Neural crest cell (in vitro differentiated cells): ENCODE measurements at regions not wholly inside any gene's neighbourhood (a gene's known extent, or its start where the extent isn't known, plus 50 kb on each side); places are given as distances from the start of the nearest gene placed in this dataset.

ENCODE experiments used
- DNase-seq: peaks from one replicate; pipeline ENCODE4 v3.0.0; 2021; ENCODE audit warnings: low read depth, mixed read lengths, low spot score
- H3K27ac Mint-ChIP-seq: one replicate; pipeline ENCODE4 v1.8.0; 2021; ENCODE audit warnings: mild to moderate bottlenecking, mixed read lengths; ENCODE audit not compliant: unreplicated experiment
- H3K27me3 Mint-ChIP-seq: 2 replicates; pipeline ENCODE4 v1.8.0; 2021; ENCODE audit warnings: low read depth, mild to moderate bottlenecking, mixed read lengths
- H3K36me3 Mint-ChIP-seq: 2 replicates; pipeline ENCODE4 v1.8.0; 2021; ENCODE audit warnings: low read depth, mild to moderate bottlenecking, mixed read lengths
- H3K4me1 Mint-ChIP-seq: 2 replicates; pipeline ENCODE4 v1.8.0; 2021; ENCODE audit warnings: mixed read lengths
- H3K4me3 Mint-ChIP-seq: one replicate; pipeline ENCODE4 v1.8.0; 2021; ENCODE audit warnings: mild to moderate bottlenecking, mixed read lengths
- H3K9me3 Mint-ChIP-seq: 2 replicates; pipeline ENCODE4 v1.8.0; 2021; ENCODE audit warnings: mixed read lengths
- TF ChIP-seq, protein P1 (sequence below): fragments of 200-600 bp; sonication (generic); conservative IDR thresholded peaks from 2 replicates; pipeline ENCODE4 v1.5.0; 2021; ENCODE audit warnings: antibody characterized with exemption, mild to moderate bottlenecking

DNA sequence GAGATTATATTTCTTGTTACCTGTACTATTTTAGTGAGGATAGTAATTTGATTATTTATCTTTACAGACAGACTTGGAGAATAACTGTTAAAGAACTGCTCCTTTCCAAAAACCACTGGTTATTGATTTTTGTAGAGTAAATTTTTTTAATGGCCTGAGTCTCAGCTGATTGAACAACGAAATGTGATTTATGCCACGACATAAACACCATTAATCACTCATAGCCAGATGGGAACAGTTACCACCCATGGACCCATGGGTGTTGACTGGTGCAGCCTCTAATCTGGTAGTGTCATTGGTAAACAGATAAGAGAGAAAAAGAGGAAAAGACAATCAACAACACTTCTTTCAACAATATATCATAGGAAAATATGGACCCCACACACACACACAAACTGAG lies 101.4 kb upstream of the BEND6 start:
- Mint-ChIP-seq H3K36me3 (peaks cover 5% of the 10 kb centered on the region), H3K27me3 (no peaks in the 10 kb centered on the region), H3K27ac (no peak overlapping the region), H3K9me3 (no peaks in the 10 kb centered on the region), H3K4me3 (peak overlapping the region; percentile 14), H3K4me1 (peaks cover 41% of the 10 kb centered on the region)
- TF ChIP-seq, protein P1, sequence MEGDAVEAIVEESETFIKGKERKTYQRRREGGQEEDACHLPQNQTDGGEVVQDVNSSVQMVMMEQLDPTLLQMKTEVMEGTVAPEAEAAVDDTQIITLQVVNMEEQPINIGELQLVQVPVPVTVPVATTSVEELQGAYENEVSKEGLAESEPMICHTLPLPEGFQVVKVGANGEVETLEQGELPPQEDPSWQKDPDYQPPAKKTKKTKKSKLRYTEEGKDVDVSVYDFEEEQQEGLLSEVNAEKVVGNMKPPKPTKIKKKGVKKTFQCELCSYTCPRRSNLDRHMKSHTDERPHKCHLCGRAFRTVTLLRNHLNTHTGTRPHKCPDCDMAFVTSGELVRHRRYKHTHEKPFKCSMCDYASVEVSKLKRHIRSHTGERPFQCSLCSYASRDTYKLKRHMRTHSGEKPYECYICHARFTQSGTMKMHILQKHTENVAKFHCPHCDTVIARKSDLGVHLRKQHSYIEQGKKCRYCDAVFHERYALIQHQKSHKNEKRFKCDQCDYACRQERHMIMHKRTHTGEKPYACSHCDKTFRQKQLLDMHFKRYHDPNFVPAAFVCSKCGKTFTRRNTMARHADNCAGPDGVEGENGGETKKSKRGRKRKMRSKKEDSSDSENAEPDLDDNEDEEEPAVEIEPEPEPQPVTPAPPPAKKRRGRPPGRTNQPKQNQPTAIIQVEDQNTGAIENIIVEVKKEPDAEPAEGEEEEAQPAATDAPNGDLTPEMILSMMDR: no peak
- no peak for DNase-seq

- peaks cover 5% of the 10 kb centered on the region for H3K36me3 Mint-ChIP-seq
- peak overlapping the region; percentile 99 for H3K4me3 Mint-ChIP-seq
- TF ChIP-seq, protein P1: no peak
- no peaks in the 10 kb centered on the region for H3K27me3 Mint-ChIP-seq
- no peak for DNase-seq
- peaks cover 41% of the 10 kb centered on the region for H3K4me1 Mint-ChIP-seq
- H3K27ac Mint-ChIP-seq: peak overlapping the region; percentile 97
- no peaks in the 10 kb centered on the region for H3K9me3 Mint-ChIP-seq
Measured at GRCh38 chr6:56852260-56853010, 102.5 kb upstream of the BEND6 start.

DNA sequence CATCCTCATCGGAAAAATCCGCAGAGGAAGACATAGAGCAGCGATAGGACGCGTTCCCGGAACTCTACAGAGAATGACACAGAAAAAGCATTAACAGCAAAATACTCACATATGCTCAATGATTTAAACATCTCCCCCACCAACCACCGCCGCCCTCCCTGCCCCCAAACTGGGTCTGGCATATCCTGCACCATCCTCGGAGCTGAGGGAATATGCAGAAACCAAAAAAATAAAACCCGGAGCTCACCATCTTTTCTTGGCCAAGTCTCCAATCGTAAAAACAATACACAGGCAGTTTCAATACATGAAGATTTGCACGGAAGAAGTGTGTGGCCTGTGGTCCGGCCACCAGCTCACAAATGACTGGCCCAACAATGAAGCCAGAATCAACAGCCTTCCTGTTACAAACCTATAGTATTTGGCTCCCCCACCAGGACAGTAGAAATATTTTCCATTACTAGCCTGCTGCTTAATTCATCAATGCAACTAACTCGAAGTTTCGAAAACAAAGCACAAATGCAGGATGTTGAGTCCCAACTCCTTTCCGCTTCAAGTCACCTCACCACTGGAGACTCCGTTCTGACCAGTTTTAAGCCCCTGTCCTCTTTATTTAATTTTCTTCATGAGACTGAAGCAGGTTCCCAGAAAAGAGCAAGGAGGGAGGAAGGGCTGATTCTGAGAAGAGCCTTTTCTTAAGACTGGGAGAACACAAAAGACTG lies 103.2 kb upstream of the BEND6 start:
- peak overlapping the region; percentile 97 for H3K27ac Mint-ChIP-seq
- no peaks in the 10 kb centered on the region for H3K9me3 Mint-ChIP-seq
- H3K27me3 Mint-ChIP-seq: no peaks in the 10 kb centered on the region
- H3K4me1 Mint-ChIP-seq: peaks cover 41% of the 10 kb centered on the region
- peaks cover 5% of the 10 kb centered on the region for H3K36me3 Mint-ChIP-seq
- peak overlapping the region; percentile 99 for H3K4me3 Mint-ChIP-seq
- TF ChIP-seq, protein P1: peak; percentile 80
- DNase-seq: peak; percentile 44

GRCh38 chr6:56851074-56851473 lies 103.8 kb upstream of the BEND6 start:
- Mint-ChIP-seq H3K9me3 (no peaks in the 10 kb centered on the region), H3K27ac (peak overlapping the region; percentile 97), H3K36me3 (peaks cover 5% of the 10 kb centered on the region), H3K4me1 (peaks cover 39% of the 10 kb centered on the region), H3K4me3 (peak overlapping the region; percentile 99), H3K27me3 (no peaks in the 10 kb centered on the region)
- TF ChIP-seq, protein P1: no peak
- no peak for DNase-seq

- TF ChIP-seq, protein P1: no peak
- peaks cover 5% of the 10 kb centered on the region for H3K36me3 Mint-ChIP-seq
- peak overlapping the region; percentile 99 for H3K4me3 Mint-ChIP-seq
- H3K4me1 Mint-ChIP-seq: peaks cover 36% of the 10 kb centered on the region
- no peak overlapping the region for H3K27ac Mint-ChIP-seq
- no peaks in the 10 kb centered on the region for H3K27me3 Mint-ChIP-seq
- H3K9me3 Mint-ChIP-seq: no peaks in the 10 kb centered on the region
- no peak for DNase-seq
Measured at GRCh38 chr6:56850626-56851025, 104.3 kb upstream of the BEND6 start.
